ENCODE measurements at regions not wholly inside any gene's neighbourhood (a gene's known extent, or its start where the extent isn't known, plus 50 kb on each side); places are given as distances from the start of the nearest gene placed in this dataset.
"Not testable (repeated sequence)": the region's sequence is repeated elsewhere in the genome, so short reads cannot be mapped to it uniquely, and the experiment has no call there.

DNA sequence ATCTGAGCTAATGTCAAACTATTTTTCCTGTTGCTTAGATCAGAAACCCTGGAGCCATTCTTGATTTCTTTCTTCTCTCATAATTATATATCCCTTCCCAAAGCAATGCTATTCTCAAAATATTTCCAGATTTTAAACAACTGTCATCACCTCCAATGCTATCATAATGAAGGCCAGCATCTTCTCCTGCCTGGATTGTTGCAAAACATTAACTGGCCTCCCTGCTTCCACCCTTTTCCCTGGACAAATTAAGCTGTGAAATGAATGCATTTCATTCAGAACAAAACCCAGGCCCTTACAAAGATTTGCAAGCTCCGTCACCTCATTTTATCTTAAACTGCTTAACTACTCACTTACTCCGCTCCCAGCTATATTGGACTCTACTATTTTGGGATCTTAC, 535.3 kb upstream of the HS3ST5 start:
- H3K4me3 Mint-ChIP-seq = no peak overlapping the region

DNA sequence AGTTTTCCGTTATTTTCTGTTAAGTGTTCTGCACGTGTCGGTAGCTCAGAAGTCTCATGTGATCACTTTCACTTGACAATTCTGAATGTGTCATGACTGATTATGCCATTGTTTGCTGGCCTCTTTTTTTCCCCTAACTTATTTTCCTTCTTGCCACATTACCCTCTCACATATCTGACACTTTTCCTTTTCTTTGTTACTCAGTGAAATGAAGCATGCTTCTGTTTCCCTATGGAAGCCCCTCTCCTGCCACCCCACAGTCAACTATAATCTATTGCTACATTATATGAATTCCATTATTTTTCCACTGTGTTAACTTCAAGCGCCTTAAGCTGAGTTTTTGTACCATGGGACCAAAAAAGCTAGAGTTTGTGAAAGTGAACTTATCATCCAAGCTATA, 531.6 kb upstream of the HS3ST5 start:
- Mint-ChIP-seq H3K27me3 (ENCODE audit: low read depth in 3 of 3) (peaks cover 0 to 2% (median 1%) of the 10 kb centered on the region in 3 donors), H3K4me1 (no peaks in the 10 kb centered on the region), H3K27ac (no peak overlapping the region), H3K4me3 (no peak overlapping the region), H3K9me3 (peaks cover 0 to 9% (median 3%) of the 10 kb centered on the region in 7 donors), H3K36me3 (no peaks in the 10 kb centered on the region)
- Histone ChIP-seq H3K4me3 (replicated peaks in 1 of 3; ENCODE audit: low read depth in 2 of 3, low read length in 3 of 3) (no peak overlapping the region), H3K27ac (ENCODE audit: low read depth in 1 of 2, low read length in 2 of 2) (no peak overlapping the region), H4K20me1 (ENCODE audit: insufficient read depth, low read length) (no peaks in the 10 kb centered on the region), H3K4me1 (ENCODE audit: control insufficient read depth in 1 of 2, insufficient read depth in 2 of 2, low read length in 2 of 2) (no peaks in the 10 kb centered on the region), H3K36me3 (replicated peaks in 1 of 2; ENCODE audit: control insufficient read depth in 1 of 2, insufficient read depth in 2 of 2, low read length in 2 of 2) (no peaks in the 10 kb centered on the region), H3K27me3 (ENCODE audit: control insufficient read depth in 2 of 2, insufficient read depth in 2 of 2, low read length in 2 of 2) (no peaks in the 10 kb centered on the region), H3K9me3 (replicated peaks in 1 of 2; ENCODE audit: control insufficient read depth in 1 of 2, insufficient read depth in 1 of 2, low read length in 2 of 2) (no peaks in the 10 kb centered on the region), H3K79me2 (ENCODE audit: insufficient read depth, low read length) (no peaks in the 10 kb centered on the region), H3K4me2 (replicated peaks; ENCODE audit: extremely low read depth, low read length, poor library complexity, severe bottlenecking) (no peak overlapping the region), H2AFZ (ENCODE audit: insufficient read depth, low read depth, low read length, poor library complexity, severe bottlenecking) (no peak overlapping the region), H3K9ac (ENCODE audit: insufficient read depth, low read length, poor library complexity, severe bottlenecking) (no peak overlapping the region)
- TF ChIP-seq, protein P1, sequence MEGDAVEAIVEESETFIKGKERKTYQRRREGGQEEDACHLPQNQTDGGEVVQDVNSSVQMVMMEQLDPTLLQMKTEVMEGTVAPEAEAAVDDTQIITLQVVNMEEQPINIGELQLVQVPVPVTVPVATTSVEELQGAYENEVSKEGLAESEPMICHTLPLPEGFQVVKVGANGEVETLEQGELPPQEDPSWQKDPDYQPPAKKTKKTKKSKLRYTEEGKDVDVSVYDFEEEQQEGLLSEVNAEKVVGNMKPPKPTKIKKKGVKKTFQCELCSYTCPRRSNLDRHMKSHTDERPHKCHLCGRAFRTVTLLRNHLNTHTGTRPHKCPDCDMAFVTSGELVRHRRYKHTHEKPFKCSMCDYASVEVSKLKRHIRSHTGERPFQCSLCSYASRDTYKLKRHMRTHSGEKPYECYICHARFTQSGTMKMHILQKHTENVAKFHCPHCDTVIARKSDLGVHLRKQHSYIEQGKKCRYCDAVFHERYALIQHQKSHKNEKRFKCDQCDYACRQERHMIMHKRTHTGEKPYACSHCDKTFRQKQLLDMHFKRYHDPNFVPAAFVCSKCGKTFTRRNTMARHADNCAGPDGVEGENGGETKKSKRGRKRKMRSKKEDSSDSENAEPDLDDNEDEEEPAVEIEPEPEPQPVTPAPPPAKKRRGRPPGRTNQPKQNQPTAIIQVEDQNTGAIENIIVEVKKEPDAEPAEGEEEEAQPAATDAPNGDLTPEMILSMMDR (IDR thresholded peaks at IDR 0.05) = no peak
- intact Hi-C loops (cut with micrococcal nuclease) = no loop called here
- DNase-seq = no peak
- 82% methylated on average over 3 of the region's 4 CpGs for WGBS (ENCODE audit: insufficient coverage)

More for the DNA sequence above, 535.3 kb upstream of the HS3ST5 start:
- Histone ChIP-seq H4K20me1 (ENCODE audit: insufficient read depth, low read length) (no peaks in the 10 kb centered on the region), H3K9ac (ENCODE audit: insufficient read depth, low read length, poor library complexity, severe bottlenecking) (no peak overlapping the region), H3K4me2 (replicated peaks; ENCODE audit: extremely low read depth, low read length, poor library complexity, severe bottlenecking) (no peak overlapping the region), H3K9me3 (replicated peaks in 1 of 2; ENCODE audit: control insufficient read depth in 1 of 2, insufficient read depth in 1 of 2, low read length in 2 of 2) (no peaks in the 10 kb centered on the region), H3K4me1 (ENCODE audit: control insufficient read depth in 1 of 2, insufficient read depth in 2 of 2, low read length in 2 of 2) (no peaks in the 10 kb centered on the region), H3K36me3 (replicated peaks in 1 of 2; ENCODE audit: control insufficient read depth in 1 of 2, insufficient read depth in 2 of 2, low read length in 2 of 2) (no peaks in the 10 kb centered on the region), H3K27ac (ENCODE audit: low read depth in 1 of 2, low read length in 2 of 2) (no peak overlapping the region), H2AFZ (ENCODE audit: insufficient read depth, low read depth, low read length, poor library complexity, severe bottlenecking) (no peak overlapping the region), H3K4me3 (replicated peaks in 1 of 3; ENCODE audit: low read depth in 2 of 3, low read length in 3 of 3) (no peak overlapping the region), H3K27me3 (ENCODE audit: control insufficient read depth in 2 of 2, insufficient read depth in 2 of 2, low read length in 2 of 2) (no peaks in the 10 kb centered on the region), H3K79me2 (ENCODE audit: insufficient read depth, low read length) (no peaks in the 10 kb centered on the region)
- H3K4me1 Mint-ChIP-seq = no peaks in the 10 kb centered on the region
- no peaks in the 10 kb centered on the region for H3K36me3 Mint-ChIP-seq
- no peak for DNase-seq
- H3K9me3 Mint-ChIP-seq = peaks cover 0 to 4% (median 3%) of the 10 kb centered on the region in 7 donors
- H3K27ac Mint-ChIP-seq = no peak overlapping the region
- H3K27me3 Mint-ChIP-seq (ENCODE audit: low read depth in 3 of 3) = peaks cover 0 to 2% (median 1%) of the 10 kb centered on the region in 3 donors
- WGBS (ENCODE audit: insufficient coverage) = no CpG with 5 or more reads among the region's 2 CpGs
- TF ChIP-seq, protein P1 (IDR thresholded peaks at IDR 0.05) = no peak
- intact Hi-C loops (cut with micrococcal nuclease) = no loop called here

DNA sequence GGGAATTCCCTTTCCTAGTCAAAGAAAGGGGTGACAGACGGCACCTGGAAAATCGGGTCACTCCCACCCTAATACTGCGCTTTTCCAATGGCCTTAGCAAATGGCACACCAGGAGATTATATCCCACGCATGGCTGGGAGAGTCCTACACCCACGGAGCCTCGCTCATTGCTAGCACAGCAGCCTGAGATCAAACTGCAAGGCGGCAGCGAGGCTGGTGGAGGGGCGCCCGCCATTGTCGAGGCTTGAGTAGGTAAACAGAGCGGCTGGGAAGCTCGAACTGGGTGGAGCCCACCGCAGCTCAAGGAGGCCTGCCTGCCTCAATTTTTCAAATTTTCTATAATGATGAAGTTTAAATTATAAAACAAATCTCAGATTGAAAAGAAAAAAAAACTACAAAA, 522.7 kb upstream of the HS3ST5 start:
- intact Hi-C loops (cut with micrococcal nuclease); H3K4me2 ChIP-seq (replicated peaks; ENCODE audit: extremely low read depth, low read length, poor library complexity, severe bottlenecking); H3K4me1 Mint-ChIP-seq; H3K9me3 ChIP-seq (replicated peaks in 1 of 2; ENCODE audit: control insufficient read depth in 1 of 2, insufficient read depth in 1 of 2, low read length in 2 of 2); H3K9ac ChIP-seq (ENCODE audit: insufficient read depth, low read length, poor library complexity, severe bottlenecking); DNase-seq; H3K4me1 ChIP-seq (ENCODE audit: control insufficient read depth in 1 of 2, insufficient read depth in 2 of 2, low read length in 2 of 2); H3K36me3 Mint-ChIP-seq; H3K27ac Mint-ChIP-seq; H2AFZ ChIP-seq (ENCODE audit: insufficient read depth, low read depth, low read length, poor library complexity, severe bottlenecking); H3K9me3 Mint-ChIP-seq; H3K36me3 ChIP-seq (replicated peaks in 1 of 2; ENCODE audit: control insufficient read depth in 1 of 2, insufficient read depth in 2 of 2, low read length in 2 of 2); H3K4me3 ChIP-seq (replicated peaks in 1 of 3; ENCODE audit: low read depth in 2 of 3, low read length in 3 of 3); H3K27me3 Mint-ChIP-seq (ENCODE audit: low read depth in 3 of 3); H3K4me3 Mint-ChIP-seq; H4K20me1 ChIP-seq (ENCODE audit: insufficient read depth, low read length); H3K79me2 ChIP-seq (ENCODE audit: insufficient read depth, low read length); H3K27ac ChIP-seq (ENCODE audit: low read depth in 1 of 2, low read length in 2 of 2); H3K27me3 ChIP-seq (ENCODE audit: control insufficient read depth in 2 of 2, insufficient read depth in 2 of 2, low read length in 2 of 2): not testable (repeated sequence)
- 94% methylated on average over 9 of the region's 14 CpGs for WGBS (ENCODE audit: insufficient coverage)
